HTR-8/SVneo (cell line): ENCODE measurements at regions not wholly inside any gene's neighbourhood (a gene's known extent, or its start where the extent isn't known, plus 50 kb on each side); places are given as distances from the start of the nearest gene placed in this dataset.

ENCODE experiments used
- DNase-seq: peaks from one replicate; pipeline ENCODE4 v3.0.0; 2011; ENCODE audit warnings: low spot score, mixed read lengths; ENCODE audit not compliant: insufficient read length
- FAIRE-seq: peaks from 2 replicates; lab custom pipeline; 2011; peaks lifted over from hg19 to GRCh38; lab: Jason Lieb, UNC

GRCh38 chr18:61194726-61195125 lies 138.5 kb upstream of the CDH20 start:
- FAIRE-seq: no peak

GRCh38 chr18:61196750-61197149 lies 136.5 kb upstream of the CDH20 start:
- DNase-seq (no peak), FAIRE-seq (no peak)

More at GRCh38 chr18:61194726-61195125, 138.5 kb upstream of the CDH20 start:
- DNase-seq: no peak

GRCh38 chr18:61198486-61198885 lies 134.7 kb upstream of the CDH20 start:
- DNase-seq (no peak), FAIRE-seq (no peak)

- DNase-seq (no peak), FAIRE-seq (no peak)
Observed at GRCh38 chr18:61199171-61199848, 133.9 kb upstream of the CDH20 start.

- FAIRE-seq (no peak), DNase-seq (no peak)
Observed at GRCh38 chr18:61201511-61201910, 131.7 kb upstream of the CDH20 start.

GRCh38 chr18:61203151-61203550 lies 130.1 kb upstream of the CDH20 start:
- FAIRE-seq (no peak), DNase-seq (no peak)

- DNase-seq (no peak), FAIRE-seq (no peak)
Observed at GRCh38 chr18:61209801-61210200, 123.4 kb upstream of the CDH20 start.

- no peak for FAIRE-seq
- no peak for DNase-seq
Observed at GRCh38 chr18:61216051-61216450, 117.2 kb upstream of the CDH20 start.

GRCh38 chr18:61222206-61222605 lies 111.0 kb upstream of the CDH20 start:
- no peak for FAIRE-seq
- no peak for DNase-seq

- no peak for FAIRE-seq
- DNase-seq: no peak
Observed at GRCh38 chr18:61225336-61225735, 107.9 kb upstream of the CDH20 start.

- FAIRE-seq (no peak), DNase-seq (no peak)
Observed at GRCh38 chr18:61236356-61237057, 96.7 kb upstream of the CDH20 start.

- DNase-seq: no peak
- no peak for FAIRE-seq
Observed at GRCh38 chr18:61237529-61237928, 95.7 kb upstream of the CDH20 start.

GRCh38 chr18:61239051-61239450 lies 94.2 kb upstream of the CDH20 start:
- FAIRE-seq: no peak
- DNase-seq: no peak

- FAIRE-seq (no peak), DNase-seq (no peak)
Observed at GRCh38 chr18:61241260-61241853, 91.9 kb upstream of the CDH20 start.

GRCh38 chr18:61244632-61245031 lies 88.6 kb upstream of the CDH20 start:
- no peak for FAIRE-seq
- no peak for DNase-seq

GRCh38 chr18:61245276-61245675 lies 88.0 kb upstream of the CDH20 start:
- no peak for FAIRE-seq
- no peak for DNase-seq

GRCh38 chr18:61248589-61248988 lies 84.6 kb upstream of the CDH20 start:
- DNase-seq (no peak), FAIRE-seq (no peak)

- DNase-seq: no peak
- FAIRE-seq: no peak
Observed at GRCh38 chr18:61256291-61256690, 76.9 kb upstream of the CDH20 start.

GRCh38 chr18:61261870-61262269 lies 71.4 kb upstream of the CDH20 start:
- DNase-seq: no peak
- FAIRE-seq: no peak

- DNase-seq (no peak), FAIRE-seq (no peak)
Observed at GRCh38 chr18:61272793-61273192, 60.4 kb upstream of the CDH20 start.

GRCh38 chr18:61273533-61273932 lies 59.7 kb upstream of the CDH20 start:
- DNase-seq (no peak), FAIRE-seq (no peak)
